ENCODE measurements at regions not wholly inside any gene's neighbourhood (a gene's known extent, or its start where the extent isn't known, plus 50 kb on each side); places are given as distances from the start of the nearest gene placed in this dataset.

GRCh38 chr10:128489324-128490247, 363.4 kb upstream of the MKI67 start (continued):
- TF ChIP-seq ZNF318 (IDR thresholded peaks at IDR 0.05; ENCODE audit: borderline replicate concordance in 1 of 2, low read depth in 1 of 2) (no peak), ZFP1 (CRISPR knock-in tag; IDR thresholded peaks at IDR 0.05) (no peak), NR2C1 (IDR thresholded peaks at IDR 0.05) (no peak), NR2C1 (tag; IDR thresholded peaks at IDR 0.05) (no peak), PML (IDR thresholded peaks at IDR 0.05; ENCODE audit: low read length) (no peak), CBX3 (IDR thresholded peaks at IDR 0.05; ENCODE audit: borderline replicate concordance in 1 of 2, low read length in 2 of 2) (no peak)

Data from K562 (cell line).